NCI-H146 (cell line): ENCODE measurements at regions not wholly inside any gene's neighbourhood (a gene's known extent, or its start where the extent isn't known, plus 50 kb on each side); places are given as distances from the start of the nearest gene placed in this dataset.

Experiments
- DNase-seq: peaks from one replicate; lab custom pipeline; 2025; lab: John Stamatoyannopoulos, UW

GRCh38 chr1:60171801-60172200 lies 98.2 kb upstream of the C1orf87 start:
- no peak for DNase-seq

DNA sequence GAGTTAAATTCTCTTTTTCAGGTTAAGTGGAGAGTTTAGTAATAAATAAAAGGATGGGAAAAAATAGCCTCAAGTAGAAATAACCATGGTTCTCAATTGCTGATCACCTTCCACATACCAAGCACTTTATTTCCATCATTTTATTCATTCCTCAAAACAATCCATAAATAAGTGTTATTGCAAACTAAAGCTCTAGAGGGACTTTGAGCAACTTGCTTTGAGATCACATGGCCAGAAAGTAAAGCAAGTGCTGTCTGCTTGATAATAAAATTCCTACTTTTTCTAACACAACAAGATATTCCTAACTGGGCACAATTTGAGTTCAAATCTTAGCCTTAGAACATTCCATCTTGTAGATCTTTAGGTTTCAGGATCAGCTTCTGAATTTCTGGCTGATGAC lies 97.1 kb upstream of the C1orf87 start:
- DNase-seq, result no peak

GRCh38 chr1:60169206-60169605 lies 95.6 kb upstream of the C1orf87 start:
- no peak for DNase-seq

- DNase-seq, result no peak
Measured at GRCh38 chr1:60162936-60163335, 89.4 kb upstream of the C1orf87 start.

- DNase-seq, result no peak
Measured at GRCh38 chr1:60160141-60160540, 86.6 kb upstream of the C1orf87 start.

DNA sequence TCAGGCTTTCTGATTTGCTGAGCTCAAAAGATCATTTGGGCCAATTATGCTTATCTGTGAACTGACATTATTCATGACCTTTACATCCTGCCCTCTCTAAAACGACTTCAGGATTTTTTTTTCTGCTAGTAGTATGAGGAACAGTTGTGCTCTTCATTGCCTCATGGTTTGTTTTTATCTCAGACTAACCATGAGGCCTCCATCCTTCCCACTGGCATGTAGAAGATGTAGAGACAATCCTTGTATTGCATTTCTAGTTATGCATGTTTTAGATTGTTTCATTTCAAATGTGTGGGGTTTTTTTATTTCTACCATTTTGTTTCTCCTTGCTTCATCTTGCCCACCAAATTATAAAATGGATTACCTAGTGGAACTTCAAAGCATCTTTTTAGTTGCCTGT lies 82.8 kb upstream of the C1orf87 start:
- DNase-seq, result no peak

- DNase-seq, result no peak
Measured at GRCh38 chr1:60153961-60154360, 80.4 kb upstream of the C1orf87 start.

DNA sequence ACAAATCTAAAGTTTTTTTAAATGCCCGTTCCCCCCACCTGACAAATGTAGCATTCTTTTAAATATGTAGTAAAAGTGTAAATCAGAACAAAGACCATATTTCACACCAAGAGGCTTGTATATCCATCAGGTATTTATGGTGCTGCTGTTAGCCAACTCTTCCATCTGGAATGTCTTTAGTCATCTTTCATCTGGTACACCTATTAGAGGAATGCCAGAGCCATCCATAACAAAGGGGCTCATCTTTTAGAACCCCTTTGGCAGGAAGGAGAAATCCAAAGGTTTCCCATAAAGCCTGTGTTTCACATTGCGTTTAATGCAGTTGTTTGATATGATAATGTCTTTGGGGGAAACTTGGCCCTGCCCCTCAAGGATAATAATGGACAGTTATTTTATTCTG lies 79.3 kb upstream of the C1orf87 start:
- DNase-seq, result no peak

- no peak for DNase-seq
Measured at GRCh38 chr1:60151311-60151710, 77.7 kb upstream of the C1orf87 start.

DNA sequence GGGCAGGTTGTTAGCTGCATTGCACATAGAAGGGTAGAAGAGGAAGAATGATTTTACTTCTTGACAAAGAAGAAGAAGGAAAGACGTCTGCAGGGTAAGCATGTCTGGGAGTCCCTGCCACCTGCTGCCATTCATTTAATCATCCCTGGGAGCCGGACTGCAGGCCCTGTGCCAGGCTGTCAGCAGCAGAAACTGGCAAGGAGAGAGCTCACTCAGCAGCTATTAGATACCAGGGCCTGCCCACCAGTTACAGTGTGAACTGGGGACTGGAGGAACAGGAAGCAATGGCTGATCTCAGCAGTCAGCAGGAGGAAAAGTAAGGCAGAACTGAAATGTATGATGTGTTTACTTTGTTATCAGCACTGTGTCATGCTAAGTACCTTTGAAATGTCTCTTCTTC lies 75.7 kb upstream of the C1orf87 start:
- no peak for DNase-seq

- peak; percentile 12 for DNase-seq
Measured at GRCh38 chr1:60146884-60147283, 73.3 kb upstream of the C1orf87 start.

DNA sequence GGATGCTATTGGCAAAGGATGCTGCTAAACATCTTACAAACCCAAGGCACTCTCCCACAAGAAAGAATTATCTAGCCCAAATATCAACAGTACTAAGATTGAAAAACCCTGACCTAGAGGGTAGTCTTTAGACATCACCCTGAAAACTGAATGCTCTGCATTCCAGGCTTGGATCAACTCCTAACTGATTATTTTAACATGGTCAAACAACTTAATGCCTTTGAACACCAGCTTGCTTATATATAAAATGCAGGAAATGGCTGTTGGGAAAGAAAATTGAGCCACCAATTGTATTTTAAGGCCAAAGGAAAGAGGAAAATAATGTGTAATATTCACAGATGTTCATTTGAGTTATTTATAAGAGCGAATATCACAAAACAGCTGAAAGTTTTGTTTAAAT lies 72.2 kb upstream of the C1orf87 start:
- no peak for DNase-seq

DNA sequence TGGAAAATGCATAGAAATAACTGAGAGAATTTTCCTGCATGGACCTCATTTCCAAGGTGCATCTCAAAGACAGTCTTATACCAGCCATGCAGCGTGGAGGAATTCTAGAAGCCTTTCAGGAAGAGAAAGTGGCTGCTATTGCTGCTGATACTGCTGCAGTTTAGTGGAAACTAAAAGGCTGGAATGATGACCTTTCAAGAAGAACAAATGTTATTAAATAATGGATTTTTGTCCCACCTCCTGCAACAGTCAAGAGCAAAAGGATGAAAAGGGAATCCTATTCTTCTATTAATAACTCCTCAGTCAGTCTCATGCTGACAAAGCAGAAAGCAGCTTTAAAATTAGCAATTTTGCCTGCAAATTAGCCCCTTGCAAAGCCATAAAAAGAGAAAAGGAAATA lies 68.2 kb upstream of the C1orf87 start:
- DNase-seq, result no peak

- DNase-seq, result no peak
Measured at GRCh38 chr1:60141276-60141675, 67.7 kb upstream of the C1orf87 start.

DNA sequence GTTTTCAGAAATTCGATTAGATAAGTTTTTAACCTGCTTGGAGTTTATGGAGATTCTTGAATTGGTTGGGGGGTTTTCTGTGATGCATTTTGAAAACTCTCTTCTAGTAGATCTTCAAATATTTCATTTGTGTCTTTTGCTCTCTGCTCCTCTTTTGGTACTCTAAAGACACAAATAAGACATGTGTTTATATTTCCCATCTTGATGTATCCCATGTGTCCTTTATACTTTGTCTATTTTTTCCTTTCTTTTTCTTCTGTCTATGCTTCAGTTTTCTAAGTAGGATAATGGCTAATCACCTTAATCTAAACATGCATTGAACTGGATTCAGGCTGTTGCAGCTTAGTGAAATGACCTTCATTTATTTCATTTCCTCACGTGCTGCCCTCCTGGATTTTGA lies 63.8 kb upstream of the C1orf87 start:
- no peak for DNase-seq

DNA sequence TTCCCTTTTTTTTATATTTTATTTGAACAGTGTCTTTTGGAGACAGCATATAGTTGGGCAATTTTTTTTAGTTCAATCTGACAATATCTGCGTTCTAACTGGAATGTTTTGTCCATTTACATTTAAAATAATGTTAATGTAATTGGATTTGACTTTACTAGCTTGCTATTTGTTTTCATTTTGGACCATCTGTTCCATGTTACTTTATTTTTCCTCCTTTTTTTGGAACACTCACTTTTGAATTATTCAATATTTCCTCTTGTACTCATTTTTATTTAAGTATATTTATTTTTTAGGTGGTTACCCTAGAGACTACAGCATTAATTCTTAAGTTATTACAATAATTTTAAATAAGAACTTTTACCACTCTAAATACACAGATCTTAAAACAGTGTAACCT lies 62.8 kb upstream of the C1orf87 start:
- no peak for DNase-seq

GRCh38 chr1:60134716-60135115 lies 61.1 kb upstream of the C1orf87 start:
- no peak for DNase-seq

DNA sequence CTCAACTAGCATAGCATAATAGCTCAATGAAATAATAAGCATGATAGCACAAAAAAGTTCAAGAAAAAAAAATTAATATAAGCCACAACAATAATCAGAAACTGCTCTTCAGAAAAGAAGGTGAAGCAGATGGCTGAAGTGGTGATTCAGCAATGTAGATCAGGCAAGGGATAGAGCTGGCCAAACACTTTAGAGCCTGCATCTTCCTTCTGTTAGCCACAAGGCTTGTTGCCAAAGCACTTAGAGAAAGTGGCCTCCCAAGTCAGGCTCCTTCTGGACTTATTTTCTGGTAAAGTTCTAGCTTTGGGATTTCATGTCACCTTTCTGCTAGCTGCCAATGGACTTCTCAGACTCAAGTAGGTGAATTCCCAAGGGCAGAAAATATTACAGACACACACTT lies 60.3 kb upstream of the C1orf87 start:
- no peak for DNase-seq

- DNase-seq, result no peak
Measured at GRCh38 chr1:60133000-60133673, 59.6 kb upstream of the C1orf87 start.

DNA sequence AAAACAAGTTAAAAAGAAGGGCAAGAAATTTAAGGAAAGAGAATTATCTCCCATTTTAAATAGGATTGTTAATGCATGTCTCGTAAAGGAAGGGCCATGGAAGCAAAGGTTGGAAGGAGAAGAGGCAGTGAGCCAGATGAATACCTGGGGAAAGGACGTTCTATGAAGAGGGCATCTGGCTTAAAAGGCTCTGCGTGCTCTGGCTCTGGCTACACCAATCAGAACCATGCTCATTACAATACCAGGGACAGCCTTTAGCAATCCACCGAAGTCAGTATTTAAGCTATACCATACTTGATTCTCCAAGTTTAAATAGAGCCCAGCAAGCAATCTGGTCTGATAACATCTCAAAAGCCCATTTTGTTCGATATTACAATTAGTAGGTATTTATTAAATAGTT lies 58.5 kb upstream of the C1orf87 start:
- no peak for DNase-seq

GRCh38 chr1:60130703-60131102 lies 57.1 kb upstream of the C1orf87 start:
- no peak for DNase-seq

DNA sequence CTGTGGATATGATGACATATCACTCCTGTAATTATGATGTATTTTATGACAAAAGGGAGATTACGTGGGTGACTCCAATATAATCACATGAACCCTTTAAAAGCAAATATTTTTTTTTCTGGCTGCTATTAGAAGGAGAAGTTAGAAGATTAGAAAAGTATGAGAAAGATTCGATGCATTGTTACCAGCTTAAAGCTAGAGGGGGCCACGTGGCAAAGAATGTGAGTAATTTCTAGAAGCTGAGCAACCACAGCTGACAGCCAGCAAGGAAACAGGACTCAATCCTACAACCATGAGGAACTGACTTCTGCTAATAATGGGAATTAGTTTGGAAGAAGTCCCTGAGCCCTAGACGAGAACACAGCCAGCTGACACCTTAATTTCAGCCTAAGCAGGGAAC lies 56.3 kb upstream of the C1orf87 start:
- DNase-seq, result peak; percentile 24

DNA sequence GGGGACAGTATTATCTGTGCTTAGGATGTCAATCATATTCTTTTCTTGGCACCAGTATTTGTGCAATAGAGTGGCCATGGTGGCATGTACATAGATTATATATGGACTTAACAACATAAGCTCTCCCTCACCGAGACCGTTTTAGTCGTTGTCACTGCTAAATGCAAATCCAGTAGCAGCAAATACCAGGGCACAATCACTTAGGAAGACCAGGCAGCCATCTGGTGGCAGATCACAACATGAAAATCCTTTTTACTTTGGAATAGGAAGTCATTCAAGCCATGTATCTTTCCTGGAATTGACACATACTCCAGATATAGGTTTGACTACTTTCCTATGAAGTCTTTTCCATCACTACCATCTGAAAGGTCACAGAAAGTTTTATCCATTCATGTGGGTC lies 53.2 kb upstream of the C1orf87 start:
- DNase-seq, result peak; percentile 69
